ENCODE measurements at regions not wholly inside any gene's neighbourhood (a gene's known extent, or its start where the extent isn't known, plus 50 kb on each side); places are given as distances from the start of the nearest gene placed in this dataset.
"Not testable (repeated sequence)": the region's sequence is repeated elsewhere in the genome, so short reads cannot be mapped to it uniquely, and the experiment has no call there.

DNA sequence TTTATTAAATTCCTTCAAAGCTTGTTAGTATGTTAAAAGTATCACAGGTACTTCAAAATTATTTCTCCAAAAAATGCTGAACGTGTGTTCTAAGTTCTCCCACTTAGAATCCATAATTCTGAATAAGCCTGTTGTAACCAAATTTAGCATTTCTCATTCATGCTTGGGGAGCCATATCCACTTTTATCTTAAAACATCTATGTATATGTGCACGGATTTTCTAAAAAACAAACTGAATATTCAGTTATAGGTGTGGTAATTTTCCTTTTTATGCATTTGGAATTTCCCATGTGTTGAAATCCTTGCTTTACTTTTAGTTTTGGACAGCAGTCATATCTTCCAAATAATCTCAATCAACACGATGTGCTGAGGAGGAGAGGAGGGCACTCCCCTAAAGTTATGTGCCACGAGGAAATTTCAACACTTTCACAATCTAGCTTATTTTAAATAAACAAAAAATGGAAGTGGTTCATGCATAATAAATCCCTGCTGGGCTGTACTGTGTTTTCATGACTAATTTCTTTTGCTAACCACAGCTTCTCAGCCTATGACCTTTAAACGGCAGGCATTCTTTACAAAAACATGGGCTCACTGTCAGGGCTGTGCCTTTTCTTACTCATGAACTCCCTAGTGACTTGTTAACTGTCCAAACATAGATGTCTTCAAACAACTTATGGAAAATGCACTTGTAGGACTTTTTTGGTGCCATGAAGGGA, 380.3 kb upstream of the SEMA3C start:
- TF ChIP-seq MYC (IDR thresholded peaks at IDR 0.05; ENCODE audit: low read depth, low read length): no peak
- TF ChIP-seq, protein P1, sequence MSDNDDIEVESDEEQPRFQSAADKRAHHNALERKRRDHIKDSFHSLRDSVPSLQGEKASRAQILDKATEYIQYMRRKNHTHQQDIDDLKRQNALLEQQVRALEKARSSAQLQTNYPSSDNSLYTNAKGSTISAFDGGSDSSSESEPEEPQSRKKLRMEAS (IDR thresholded peaks at IDR 0.05; ENCODE audit: low read depth, low read length): no peak; the same call in 1 of the 2 replicates
- TF ChIP-seq, protein P2, sequence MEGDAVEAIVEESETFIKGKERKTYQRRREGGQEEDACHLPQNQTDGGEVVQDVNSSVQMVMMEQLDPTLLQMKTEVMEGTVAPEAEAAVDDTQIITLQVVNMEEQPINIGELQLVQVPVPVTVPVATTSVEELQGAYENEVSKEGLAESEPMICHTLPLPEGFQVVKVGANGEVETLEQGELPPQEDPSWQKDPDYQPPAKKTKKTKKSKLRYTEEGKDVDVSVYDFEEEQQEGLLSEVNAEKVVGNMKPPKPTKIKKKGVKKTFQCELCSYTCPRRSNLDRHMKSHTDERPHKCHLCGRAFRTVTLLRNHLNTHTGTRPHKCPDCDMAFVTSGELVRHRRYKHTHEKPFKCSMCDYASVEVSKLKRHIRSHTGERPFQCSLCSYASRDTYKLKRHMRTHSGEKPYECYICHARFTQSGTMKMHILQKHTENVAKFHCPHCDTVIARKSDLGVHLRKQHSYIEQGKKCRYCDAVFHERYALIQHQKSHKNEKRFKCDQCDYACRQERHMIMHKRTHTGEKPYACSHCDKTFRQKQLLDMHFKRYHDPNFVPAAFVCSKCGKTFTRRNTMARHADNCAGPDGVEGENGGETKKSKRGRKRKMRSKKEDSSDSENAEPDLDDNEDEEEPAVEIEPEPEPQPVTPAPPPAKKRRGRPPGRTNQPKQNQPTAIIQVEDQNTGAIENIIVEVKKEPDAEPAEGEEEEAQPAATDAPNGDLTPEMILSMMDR (IDR thresholded peaks at IDR 0.05; ENCODE audit: low read depth, low read length): no peak
- no peak for TF ChIP-seq POLR2A (IDR thresholded peaks at IDR 0.05; ENCODE audit: extremely low read depth, insufficient read length)

DNA sequence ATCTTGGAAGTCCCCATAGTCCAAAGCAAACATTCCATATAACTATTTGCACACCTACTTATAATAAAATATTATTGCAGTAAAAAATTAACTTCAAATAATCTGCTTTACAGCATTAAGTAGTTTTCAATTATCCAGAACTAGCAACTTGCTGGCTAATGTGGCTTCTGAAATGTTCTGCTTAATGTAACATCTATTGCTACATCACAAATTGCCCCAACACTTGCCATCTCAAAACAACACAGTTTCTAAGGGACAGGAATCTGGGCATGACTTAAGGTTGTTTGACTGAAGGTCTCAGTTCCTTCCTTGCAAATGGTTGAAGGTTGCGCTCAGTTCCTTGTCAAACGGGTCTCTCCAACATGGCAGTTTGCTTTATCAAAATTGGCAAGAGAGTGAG, 378.5 kb upstream of the SEMA3C start:
- TF ChIP-seq POLR2A (IDR thresholded peaks at IDR 0.05; ENCODE audit: extremely low read depth, insufficient read length) (no peak), MYC (IDR thresholded peaks at IDR 0.05; ENCODE audit: low read depth, low read length) (no peak)
- TF ChIP-seq, protein P1 (IDR thresholded peaks at IDR 0.05; ENCODE audit: low read depth, low read length): no peak
- TF ChIP-seq, protein P2 (IDR thresholded peaks at IDR 0.05; ENCODE audit: low read depth, low read length): no peak
- DNase-seq (ENCODE audit: low read depth): no peak
- no peak overlapping the region for H3K4me3 ChIP-seq (ENCODE audit: low read depth, low read length)

More for the DNA sequence above, 380.3 kb upstream of the SEMA3C start:
- peak; percentile 90 for DNase-seq (ENCODE audit: low read depth)
- no peak overlapping the region for H3K4me3 ChIP-seq (ENCODE audit: low read depth, low read length)

DNA sequence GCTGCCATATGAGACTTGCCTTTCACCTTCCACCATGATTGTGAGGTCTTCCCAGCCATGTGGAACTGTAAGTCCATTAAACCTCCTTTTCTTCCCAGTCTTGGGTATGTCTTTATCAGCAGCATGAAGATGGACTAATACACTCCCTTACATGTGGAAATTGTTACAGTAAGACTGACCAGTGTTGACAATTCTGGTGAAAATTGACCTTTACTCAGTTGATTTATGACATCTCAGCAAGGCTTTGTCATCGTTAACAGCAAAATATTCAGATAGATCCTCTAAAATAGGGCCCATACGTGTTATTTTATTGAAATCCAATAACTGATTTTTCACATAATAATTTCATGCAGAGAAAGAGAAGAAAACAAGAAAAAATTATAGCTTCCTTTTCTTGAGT, 377.9 kb upstream of the SEMA3C start:
- no peak overlapping the region for H3K4me3 ChIP-seq (ENCODE audit: low read depth, low read length)
- TF ChIP-seq MYC (IDR thresholded peaks at IDR 0.05; ENCODE audit: low read depth, low read length): no peak
- TF ChIP-seq, protein P1 (IDR thresholded peaks at IDR 0.05; ENCODE audit: low read depth, low read length): no peak
- no peak for TF ChIP-seq POLR2A (IDR thresholded peaks at IDR 0.05; ENCODE audit: extremely low read depth, insufficient read length)
- TF ChIP-seq, protein P2 (IDR thresholded peaks at IDR 0.05; ENCODE audit: low read depth, low read length): no peak
- no peak for DNase-seq (ENCODE audit: low read depth)

DNA sequence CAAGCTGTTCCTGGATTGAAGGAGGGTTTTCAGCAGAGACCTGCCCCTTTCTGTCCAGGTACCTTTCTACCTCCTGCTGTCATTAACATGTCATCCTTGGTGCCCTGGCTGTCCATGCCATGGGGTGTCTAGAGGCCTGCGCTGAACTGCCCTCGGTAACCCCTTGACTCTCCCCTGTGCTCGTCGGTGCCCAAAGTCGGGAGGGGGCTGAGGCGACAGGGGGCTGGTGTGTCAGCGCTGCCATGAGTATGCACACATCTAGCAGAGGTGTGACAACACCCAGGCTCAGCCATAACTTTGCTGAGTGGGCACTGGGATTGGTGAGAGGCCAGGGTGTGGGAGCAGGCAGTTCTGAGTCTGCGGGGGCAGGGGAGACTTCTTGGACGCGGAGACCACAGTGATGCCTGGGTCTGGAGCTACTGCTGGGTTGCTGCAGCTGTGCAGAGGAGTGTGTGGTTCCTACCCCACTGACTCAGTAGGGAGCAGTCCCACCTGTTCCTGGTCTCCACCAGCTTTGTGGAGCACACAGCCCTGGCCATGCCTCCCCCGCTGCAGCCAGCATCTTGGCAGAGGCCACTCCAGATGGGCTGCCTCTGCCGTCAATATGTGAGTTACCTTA, 376.2 kb upstream of the SEMA3C start:
- no peak for TF ChIP-seq MYC (IDR thresholded peaks at IDR 0.05; ENCODE audit: low read depth, low read length)
- H3K4me3 ChIP-seq (ENCODE audit: low read depth, low read length): no peak overlapping the region
- DNase-seq (ENCODE audit: low read depth): no peak

DNA sequence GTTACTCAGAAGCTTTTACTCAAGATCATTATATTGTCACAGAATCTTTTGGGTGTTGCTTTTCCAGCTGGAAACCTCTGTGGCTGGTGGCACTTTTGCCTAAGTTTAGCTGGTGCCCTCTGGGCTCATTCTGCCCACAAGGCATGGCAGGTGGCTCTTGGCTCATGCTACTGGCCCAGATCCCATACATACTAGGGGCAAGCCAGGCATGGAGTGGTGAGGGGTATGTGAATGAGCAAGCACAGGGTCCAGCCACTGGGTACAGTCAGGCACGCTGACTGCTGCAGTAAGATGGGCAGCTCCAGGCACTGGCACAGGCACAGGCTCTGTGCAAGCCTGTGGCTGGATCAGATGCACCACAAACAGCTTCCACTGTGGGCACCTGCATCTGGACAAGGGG, 375.0 kb upstream of the SEMA3C start:
- DNase-seq (ENCODE audit: low read depth): no peak
- no peak overlapping the region for H3K4me3 ChIP-seq (ENCODE audit: low read depth, low read length)
- TF ChIP-seq, protein P1 (IDR thresholded peaks at IDR 0.05; ENCODE audit: low read depth, low read length): no peak
- TF ChIP-seq MYC (IDR thresholded peaks at IDR 0.05; ENCODE audit: low read depth, low read length) (no peak), POLR2A (IDR thresholded peaks at IDR 0.05; ENCODE audit: extremely low read depth, insufficient read length) (no peak)
- TF ChIP-seq, protein P2 (IDR thresholded peaks at IDR 0.05; ENCODE audit: low read depth, low read length): no peak

DNA sequence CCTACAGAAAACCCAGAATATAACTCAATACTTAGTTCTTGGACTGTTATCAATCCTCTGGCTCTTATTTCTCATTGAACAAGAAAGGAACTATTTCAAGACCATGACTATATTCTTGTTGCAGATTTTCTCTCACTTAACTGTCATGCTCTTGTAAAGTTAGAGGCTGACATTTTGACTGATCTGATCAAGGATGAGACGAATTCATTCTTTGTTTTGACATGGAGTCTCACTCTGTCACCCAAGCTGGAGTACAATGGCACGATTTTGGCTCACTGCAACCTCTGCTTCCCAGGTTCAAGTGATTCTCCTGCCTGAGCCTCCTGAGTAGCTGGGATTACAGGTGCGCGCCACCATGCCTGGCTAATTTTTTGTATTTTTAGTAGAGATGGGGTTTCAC, 367.9 kb upstream of the SEMA3C start:
- not testable (repeated sequence) for DNase-seq (ENCODE audit: low read depth); H3K4me3 ChIP-seq (ENCODE audit: low read depth, low read length)
